GM21723 (cell line): ENCODE measurements at regions not wholly inside any gene's neighbourhood (a gene's known extent, or its start where the extent isn't known, plus 50 kb on each side); places are given as distances from the start of the nearest gene placed in this dataset.
"Not testable (repeated sequence)": the region's sequence is repeated elsewhere in the genome, so short reads cannot be mapped to it uniquely, and the experiment has no call there.

Source experiments
- ATAC-seq: cut with Tn5 transposase; IDR thresholded peaks from one replicate; pipeline ENCODE4 v1.9.1; 2021; ENCODE audit warnings: mild to moderate bottlenecking, moderate library complexity; ENCODE audit not compliant: unreplicated experiment

DNA sequence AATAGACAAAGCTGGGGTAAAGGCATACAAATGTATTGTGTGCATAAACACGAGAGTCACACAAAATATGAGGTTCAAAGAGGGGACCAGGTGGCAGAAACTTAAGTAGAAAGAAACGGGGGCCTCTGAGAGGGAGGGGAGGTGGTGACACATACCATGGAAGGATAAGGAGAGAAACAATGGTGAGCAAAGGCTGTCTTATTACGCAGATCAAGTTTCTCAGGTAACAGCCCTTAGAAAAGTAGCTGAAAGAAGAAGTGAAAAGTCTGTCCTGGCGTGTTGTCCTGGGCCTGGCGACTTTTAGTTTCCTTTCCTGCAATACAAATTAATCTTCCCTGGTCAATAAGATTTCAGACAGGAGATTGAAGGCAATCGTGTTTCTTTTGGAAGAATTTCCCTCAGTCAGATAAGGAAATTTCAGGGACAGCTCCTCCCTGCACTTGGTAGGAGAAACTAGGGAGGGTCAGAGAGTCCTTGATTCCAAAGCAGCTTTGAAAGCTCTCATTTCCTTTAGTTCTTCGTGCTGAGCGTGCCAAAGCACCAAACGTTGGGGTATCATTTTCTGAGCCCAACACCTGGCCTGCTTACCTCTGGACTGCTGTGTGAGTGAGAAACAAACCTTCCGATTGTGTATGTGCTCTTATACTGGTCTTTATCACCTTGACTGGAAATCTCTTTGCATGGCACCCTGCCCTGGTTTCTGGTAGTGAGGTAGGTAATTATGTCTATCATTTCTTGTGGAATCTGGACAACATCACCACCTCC, 676.7 kb upstream of the LCORL start:
- ATAC-seq = no peak

DNA sequence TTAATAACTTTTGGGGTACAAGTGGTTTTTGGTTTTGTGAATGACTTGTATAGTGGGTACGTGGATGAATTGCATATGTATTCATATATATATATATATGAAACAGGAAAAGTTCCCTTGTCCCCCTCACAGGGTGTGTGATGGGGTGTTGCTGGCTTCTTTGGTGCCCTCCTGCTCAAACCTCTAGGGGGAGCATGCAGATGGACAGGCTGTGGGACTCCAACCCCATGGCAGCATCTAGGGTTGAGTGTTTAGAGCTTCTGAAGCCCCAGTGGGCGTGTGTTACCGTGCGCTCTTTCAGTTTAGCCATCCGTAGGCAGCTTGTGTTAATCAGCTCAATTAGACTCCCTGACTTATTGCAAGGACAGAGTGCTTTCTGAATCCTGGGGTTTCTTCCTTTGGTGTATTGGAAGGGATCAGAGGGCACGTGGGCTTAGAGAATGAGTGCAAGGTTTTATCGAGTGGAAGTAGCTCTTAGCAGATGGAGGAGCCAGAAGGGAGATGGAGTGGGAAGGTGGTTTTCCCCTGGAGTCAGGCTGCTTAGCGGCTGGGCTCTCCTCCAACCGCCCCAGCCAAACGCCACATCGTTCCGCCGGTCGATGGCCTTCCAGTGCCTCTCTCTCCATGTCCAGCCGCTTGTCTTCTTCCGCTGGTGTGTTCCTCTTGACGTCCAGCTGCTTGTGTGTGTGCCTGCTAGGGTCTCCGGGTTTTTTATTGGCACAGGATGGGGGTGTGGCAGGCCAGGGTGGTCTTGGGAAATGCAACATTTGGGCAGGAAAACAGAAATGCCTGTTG, 674.4 kb upstream of the LCORL start:
- no peak for ATAC-seq

DNA sequence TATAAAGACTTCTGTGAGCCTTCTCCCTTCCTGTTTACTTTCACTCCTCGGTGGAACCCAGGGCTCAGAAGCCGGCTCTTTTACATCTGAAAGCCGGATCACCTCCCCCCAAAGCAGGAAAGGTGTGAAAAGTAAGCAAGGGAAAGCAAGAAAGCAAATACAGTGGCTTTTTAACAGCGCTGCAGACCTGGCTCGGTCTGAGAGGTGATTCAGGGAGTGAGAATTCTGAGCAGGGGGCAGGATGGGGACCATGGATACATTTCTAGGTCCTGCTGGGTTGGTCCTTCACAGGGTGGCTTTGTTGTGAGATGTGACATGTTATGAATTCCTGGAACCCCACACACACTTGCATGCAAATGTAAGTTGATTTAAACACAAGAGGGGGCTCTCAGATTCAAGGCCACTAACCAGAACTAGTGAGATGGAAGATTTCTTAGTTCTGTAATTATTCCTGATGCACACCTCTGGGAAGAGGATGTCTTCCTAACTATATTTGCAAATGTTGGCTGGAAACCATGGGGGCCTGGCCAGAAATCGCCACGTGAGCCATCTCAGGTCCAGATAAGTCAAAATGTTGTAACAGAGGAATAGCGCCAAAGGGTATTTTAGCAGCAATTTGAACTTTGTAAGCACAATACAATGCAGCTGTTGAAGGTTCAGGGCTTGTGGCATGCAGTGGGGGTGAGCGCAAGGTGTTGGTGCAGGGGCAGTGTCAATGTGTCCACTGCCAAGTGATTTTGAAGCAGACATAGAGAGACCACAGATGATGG, 670.1 kb upstream of the LCORL start:
- ATAC-seq = no peak

- no peak for ATAC-seq
Measured at GRCh38 chr4:18690291-18690955, 668.9 kb upstream of the LCORL start.

DNA sequence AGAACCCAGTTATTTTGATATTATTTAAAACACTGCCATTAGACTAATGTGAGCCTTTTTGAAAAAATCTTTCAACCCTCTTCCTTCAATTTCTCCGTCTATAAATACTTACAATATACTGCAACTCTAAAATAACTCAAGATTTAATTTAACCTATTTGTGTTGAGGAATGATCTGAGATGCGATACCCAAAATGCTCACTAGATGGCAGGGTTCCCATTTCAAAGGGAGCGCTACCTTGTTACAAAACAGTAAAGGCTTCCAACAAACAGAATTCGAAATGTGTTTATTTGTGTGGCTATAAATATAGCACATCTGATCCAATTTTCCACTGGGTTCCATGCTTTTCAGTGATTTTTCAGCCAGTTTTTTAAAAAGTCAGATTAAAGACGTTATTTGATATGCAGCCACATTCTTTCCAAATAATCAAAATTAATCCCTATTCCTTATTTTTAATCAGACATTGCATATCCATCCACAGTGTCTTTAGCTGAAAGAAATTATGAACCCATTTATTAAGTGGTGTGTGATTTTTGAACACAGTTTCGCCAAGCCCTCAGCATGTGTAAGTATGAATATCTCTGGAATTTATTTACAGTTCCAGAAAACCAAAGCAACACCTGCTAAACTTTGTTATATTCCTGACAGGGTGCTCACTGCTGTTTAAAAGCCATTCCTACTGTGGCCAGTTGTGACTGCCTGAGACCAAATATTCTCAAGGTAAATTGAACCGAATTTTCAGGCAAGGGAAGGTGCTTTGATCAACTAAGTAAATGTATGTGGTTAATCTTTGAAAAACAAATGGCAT, 668.0 kb upstream of the LCORL start:
- ATAC-seq = no peak

DNA sequence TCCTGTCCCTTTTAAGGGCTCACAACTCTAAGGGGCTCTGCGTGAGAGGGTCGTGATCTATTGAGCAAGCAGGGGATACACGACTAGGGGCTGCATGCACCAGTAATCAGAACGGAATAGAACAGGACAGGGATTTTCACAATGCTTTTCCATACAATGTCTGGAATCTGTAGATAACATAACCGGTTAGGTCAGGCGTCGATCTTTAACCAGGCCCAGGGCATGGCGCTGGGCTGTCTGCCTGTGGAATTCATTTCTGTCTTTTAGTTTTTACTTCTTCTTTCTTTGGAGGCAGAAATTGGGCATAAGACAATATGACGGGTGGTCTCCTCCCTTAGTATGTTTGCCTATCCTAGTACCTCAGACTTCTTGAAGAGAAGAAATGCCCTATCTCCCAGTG, 666.8 kb upstream of the LCORL start:
- ATAC-seq = not testable (repeated sequence)

GRCh38 chr4:18686338-18687037, 664.9 kb upstream of the LCORL start:
- no peak for ATAC-seq

- no peak for ATAC-seq
Measured at GRCh38 chr4:18684932-18685331, 663.4 kb upstream of the LCORL start.

DNA sequence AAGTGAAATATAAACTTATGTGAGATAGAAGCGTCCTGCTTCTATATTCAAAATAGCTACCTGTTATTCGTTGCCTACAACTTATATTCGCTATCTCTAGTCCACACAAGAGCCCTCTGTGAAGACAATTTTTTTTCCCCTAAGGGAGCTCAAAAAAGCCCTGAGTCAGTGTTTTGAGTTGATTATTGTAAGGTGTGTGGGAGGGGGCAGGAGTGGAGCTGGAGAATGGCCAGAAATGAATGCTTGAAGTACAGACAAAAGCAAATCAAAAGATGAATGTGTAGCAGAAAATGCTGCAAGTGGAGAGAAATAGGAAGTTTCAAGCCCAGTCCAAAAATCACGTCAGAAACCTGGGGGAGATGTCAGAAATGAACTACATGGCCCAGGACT, 655.0 kb upstream of the LCORL start:
- no peak for ATAC-seq

DNA sequence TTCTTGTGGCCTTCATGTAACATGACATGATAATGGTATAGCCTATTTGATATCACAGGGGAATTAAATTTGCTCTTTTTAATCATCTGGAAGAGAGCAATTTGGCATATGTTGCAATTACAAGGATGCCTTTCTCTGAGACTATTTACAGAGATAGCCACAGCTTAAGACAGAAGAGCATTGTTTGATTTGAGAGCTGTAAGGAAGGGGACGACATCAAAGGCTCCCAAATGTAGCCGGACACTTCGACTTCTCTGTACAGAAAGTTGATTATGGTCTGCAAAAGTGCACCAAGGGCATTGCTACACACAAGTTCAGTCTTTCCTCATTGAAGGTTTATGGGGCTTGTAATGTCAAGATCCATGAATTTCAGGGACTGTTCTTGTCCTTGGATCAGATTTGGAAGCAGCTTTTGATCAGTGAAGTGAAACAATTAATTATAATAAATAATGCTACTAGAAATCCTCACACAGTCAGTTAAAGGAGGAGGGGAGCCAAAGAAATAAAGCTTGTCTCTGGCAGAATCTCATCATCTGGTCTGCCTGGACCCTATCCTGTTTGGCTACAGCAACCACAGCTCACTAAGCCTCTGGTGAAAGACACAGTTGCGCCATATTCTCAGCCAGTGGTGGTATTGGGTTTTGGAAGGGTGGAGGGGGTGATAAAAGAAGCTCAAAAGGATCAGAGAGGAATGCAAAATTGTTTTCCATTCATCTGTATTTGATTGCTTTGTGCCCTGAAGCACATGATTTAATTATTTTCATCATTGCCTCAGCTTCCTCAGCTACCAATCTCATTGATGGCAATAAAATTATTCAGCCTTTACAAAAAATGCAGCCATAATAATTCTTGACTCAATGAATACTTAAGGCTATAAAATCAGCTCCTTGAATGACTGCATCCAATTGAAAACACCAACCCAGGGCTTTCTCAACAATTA, 654.3 kb upstream of the LCORL start:
- no peak for ATAC-seq

DNA sequence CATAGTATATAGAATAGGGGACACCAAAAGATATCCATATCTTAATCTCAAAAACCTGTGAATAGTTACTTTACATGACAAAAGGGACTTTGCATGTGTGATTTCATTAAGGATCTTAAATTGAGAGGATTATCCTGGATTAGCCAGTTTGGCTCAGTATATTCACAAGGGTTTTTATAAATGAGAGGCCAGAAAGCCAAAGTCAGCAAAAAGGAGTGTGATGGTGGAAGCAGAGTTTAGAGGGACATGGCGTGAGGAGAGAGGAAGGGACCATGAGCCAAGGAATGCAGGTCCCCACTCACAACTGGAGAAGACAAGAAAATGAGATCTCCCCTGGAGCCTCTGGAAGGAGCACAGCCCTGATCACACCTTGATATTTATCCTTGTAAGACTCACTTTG, 648.5 kb upstream of the LCORL start:
- no peak for ATAC-seq

GRCh38 chr4:18669390-18669789, 647.8 kb upstream of the LCORL start:
- ATAC-seq = no peak

DNA sequence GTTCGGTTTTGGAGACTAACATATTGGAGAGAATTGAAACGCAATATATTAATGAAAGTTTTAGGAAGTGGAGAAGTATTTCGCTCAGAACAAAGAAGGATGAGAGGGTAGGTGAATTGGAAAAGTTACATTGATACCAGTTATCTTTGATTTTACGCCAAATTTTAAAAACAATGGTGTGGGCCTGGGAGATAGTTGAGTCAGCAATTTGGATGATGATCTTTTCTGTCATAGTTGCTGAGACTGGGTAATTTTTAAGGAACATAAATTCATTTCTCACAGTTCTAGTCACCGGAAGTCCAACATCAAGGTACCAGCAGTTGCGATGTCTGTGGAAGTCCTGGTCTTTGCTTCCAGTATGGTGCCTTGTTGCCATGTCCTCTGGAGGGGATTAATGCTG, 644.8 kb upstream of the LCORL start:
- ATAC-seq = no peak

GRCh38 chr4:18664171-18664570, 642.6 kb upstream of the LCORL start:
- no peak for ATAC-seq

DNA sequence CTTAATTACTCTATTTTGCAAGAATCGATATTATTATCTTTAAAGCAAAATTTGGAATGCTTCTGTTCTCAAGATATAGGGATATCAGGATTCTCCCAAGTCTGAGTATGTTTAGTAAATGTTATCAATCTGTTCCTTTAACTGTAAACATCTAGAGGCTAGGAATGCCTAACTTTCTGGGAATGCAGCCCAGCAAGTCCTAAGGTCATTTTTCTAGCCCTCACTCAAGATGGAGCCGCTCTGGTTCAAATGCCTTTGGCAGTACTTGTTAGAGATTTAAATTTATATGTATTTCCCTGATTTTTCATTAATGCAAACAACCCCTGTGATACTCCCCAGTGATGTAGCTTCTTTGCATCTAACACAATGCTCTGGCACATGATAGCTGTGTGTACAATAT, 623.8 kb upstream of the LCORL start:
- ATAC-seq = no peak

- ATAC-seq = no peak
Measured at GRCh38 chr4:18641334-18641733, 619.8 kb upstream of the LCORL start.

DNA sequence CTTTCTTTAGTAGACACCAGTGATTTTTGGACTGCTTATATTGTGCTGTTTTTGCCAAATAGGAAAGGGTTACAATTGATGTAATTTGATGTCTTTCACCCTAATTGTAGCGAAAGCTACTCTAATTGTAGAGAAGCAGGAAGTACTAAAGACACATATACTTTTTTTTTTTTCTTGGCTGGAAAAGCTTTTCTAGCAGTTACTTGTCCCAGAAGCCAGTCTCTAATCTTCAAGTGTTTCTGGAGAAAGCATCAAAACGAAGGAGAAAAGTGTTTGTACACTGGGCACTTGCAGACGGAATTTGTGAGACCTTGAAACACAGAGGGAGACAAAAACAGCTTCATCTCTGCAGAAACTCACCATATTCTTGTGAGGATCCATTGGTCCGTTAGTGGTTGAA, 616.5 kb upstream of the LCORL start:
- no peak for ATAC-seq

DNA sequence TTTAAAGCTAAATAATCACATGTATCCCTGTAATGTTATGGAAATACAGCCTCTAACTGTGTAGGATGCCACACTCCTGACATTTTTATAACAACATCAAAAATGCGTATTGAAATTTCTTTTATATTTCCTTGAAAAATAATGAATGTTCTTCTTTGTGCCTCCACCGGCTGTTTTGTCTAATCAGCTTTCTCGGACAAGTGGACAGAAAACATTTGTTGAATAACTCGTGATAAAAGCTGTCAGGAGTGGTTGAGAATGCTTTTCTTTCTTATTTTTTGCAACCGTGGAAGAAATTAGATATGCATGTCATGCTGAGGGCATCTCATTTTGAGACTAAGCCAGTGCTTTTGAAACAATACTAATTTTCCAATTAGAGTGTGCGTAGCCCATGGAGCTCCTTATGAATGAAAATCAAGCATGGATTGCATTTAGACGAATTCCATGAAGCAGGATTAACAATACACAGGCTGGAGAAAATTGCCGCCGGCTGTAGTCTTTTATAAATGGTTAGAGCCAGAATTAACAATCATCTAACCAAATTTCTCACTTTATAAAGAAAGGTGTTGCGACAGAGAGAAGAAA, 614.5 kb upstream of the LCORL start:
- no peak for ATAC-seq
